HG03342 (cell line): ENCODE measurements at regions not wholly inside any gene's neighbourhood (a gene's known extent, or its start where the extent isn't known, plus 50 kb on each side); places are given as distances from the start of the nearest gene placed in this dataset.
"Not testable (repeated sequence)": the region's sequence is repeated elsewhere in the genome, so short reads cannot be mapped to it uniquely, and the experiment has no call there.

Source experiments
- ATAC-seq: cut with Tn5 transposase; IDR thresholded peaks from one replicate; pipeline ENCODE4 v1.9.1; 2021; ENCODE audit warnings: mild to moderate bottlenecking, moderate library complexity; ENCODE audit not compliant: unreplicated experiment

GRCh38 chr2:18268400-18268799, 292.1 kb downstream of the RDH14 start:
- ATAC-seq, result no peak

DNA sequence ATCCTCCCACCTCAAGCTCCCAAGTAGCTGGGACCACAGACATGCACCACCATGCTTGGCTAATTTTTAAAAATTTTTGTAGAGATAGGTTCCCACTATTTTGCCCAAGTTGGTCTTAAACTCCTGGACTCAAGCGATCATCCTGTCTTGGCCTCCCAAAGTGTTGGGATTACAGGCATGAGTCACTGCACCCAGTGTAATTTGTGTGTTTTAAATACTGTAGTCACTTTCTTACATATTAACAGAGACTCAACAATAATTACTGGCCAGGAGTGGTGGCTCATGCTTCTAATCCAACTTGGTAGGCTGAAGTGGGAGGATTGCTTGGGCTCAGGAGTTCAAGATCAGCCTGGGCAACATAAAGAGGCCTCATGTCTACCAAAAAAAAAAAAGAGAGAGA, 293.0 kb downstream of the RDH14 start:
- no peak for ATAC-seq

GRCh38 chr2:18266699-18267098, 293.8 kb downstream of the RDH14 start:
- ATAC-seq, result not testable (repeated sequence)

DNA sequence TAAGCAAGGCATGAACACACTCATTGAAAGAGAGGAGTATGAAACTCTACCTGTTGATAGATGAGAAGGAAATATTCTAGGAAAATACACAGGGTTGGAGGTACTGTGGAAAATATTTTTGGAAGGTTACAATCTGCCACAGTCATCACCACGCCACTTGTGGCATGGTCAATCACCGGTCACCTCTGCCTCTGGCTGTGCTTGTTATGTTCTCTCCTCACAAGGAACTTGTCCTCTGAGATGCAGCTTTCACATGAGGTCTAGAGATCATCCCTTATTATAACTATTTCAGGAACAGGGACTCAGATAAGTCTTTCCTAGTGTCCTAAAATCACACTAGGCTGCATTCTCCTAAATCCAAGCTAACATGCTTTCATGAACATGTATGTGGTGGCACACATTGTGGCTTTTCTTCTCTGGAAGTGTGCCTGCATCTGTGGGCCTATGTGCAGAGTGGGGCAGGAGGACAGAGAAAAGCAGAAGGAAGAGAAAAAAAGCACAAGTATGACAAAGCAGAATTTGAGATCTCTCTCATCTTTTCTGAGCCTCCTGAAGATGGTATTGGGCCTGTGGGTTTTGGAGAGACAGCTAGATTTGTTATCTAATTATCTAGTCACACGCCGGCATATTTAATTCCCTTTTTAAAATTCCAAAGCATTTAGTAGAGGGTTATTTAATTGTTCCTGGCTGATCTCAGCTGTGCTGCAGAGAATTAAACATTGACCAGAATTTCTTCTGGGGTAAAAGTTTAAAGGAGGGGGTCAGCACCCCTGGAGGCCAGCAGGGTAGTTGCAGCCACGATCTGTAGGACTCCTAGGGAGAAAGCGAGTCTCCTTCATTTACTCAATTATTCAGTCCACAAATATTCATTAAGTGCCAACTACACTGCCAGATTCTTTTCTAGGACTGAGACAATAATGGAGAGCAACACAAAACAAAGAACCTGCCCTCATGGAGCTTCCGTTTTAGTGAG, 294.6 kb downstream of the RDH14 start:
- peak; percentile 67 for ATAC-seq

GRCh38 chr2:18262601-18263000, 297.9 kb downstream of the RDH14 start:
- no peak for ATAC-seq

GRCh38 chr2:18253686-18254197, 306.7 kb downstream of the RDH14 start:
- ATAC-seq, result no peak

- ATAC-seq, result no peak
These were observed 309.0 kb downstream of the RDH14 start for GRCh38 chr2:18251486-18251885.

GRCh38 chr2:18247282-18248110, 313.0 kb downstream of the RDH14 start:
- ATAC-seq, result no peak

- no peak for ATAC-seq
These were observed 315.1 kb downstream of the RDH14 start for GRCh38 chr2:18245375-18245774.

GRCh38 chr2:18244845-18245244, 315.6 kb downstream of the RDH14 start:
- no peak for ATAC-seq

DNA sequence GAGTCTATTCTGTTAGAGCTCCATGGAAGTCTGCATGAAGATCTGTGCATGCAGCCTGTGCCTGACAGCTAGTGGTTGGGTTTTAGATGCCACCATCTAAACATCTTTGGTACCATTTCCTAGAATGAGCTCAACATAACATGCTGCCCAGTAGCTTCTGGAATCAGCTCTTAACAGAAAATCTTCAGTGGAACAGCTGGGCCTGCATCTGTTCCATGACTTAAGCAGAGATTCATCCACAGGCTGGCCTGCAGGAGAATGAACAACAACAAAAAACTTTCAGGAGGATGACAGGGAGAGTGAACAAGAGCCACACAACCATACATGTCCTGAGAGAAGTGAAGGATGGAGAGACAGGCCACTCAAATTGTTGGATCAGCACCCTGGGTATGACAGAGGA, 316.6 kb downstream of the RDH14 start:
- no peak for ATAC-seq

GRCh38 chr2:18242716-18243115, 317.7 kb downstream of the RDH14 start:
- no peak for ATAC-seq

- ATAC-seq, result no peak
These were observed 322.2 kb downstream of the RDH14 start for GRCh38 chr2:18238209-18238608.

GRCh38 chr2:18237298-18237697, 323.2 kb downstream of the RDH14 start:
- no peak for ATAC-seq

DNA sequence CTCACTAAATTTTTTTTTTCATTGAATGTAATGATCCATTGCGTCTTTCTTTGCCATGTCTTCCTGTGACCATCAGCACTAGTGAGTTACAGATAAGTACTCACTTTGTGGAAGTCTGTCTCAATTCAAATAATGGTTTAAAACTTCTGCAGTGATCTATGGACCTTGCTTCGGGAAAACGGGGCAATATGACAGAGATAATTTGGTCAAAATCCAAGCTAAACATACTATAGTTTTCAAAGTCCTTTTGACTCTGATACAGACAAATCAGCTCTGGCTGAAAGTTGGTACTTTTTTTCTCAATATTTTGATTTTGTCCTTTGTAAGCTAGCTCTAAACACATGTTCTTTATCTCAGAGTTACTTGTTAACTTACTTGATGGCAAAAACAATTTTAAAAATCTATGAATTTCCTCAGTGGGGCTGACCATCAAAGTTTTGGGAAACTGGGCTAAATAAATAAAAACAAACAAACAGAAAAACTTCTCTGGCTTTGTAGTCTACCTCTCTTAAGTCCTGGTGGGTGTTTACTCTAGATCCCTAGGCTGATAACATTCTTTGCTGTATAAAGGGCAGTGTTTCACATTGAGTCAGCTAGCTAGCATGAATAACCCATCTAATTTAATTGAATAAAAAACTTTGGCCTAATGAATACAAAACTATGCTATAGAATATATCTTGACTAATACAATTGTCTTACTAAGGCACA, 327.6 kb downstream of the RDH14 start:
- no peak for ATAC-seq

DNA sequence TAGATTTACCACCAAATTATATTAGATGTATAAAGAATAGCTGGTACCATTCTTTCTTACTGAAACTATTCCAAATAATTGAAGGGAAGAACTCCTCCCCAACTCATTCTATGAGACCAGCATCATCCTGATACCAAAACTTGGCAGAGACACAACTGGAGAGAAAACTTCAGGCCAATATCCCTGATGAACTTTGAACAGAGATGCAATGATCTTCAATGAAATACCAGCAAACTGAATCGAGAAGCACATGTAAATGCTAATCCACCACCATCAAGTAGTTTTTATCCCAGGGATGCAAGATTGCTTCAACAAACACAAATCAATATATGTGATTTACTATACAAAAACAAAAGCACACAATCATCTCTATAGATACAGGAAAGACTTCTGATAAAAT, 329.8 kb downstream of the RDH14 start:
- ATAC-seq, result no peak

- no peak for ATAC-seq
These were observed 340.8 kb downstream of the RDH14 start for GRCh38 chr2:18219676-18220075.

DNA sequence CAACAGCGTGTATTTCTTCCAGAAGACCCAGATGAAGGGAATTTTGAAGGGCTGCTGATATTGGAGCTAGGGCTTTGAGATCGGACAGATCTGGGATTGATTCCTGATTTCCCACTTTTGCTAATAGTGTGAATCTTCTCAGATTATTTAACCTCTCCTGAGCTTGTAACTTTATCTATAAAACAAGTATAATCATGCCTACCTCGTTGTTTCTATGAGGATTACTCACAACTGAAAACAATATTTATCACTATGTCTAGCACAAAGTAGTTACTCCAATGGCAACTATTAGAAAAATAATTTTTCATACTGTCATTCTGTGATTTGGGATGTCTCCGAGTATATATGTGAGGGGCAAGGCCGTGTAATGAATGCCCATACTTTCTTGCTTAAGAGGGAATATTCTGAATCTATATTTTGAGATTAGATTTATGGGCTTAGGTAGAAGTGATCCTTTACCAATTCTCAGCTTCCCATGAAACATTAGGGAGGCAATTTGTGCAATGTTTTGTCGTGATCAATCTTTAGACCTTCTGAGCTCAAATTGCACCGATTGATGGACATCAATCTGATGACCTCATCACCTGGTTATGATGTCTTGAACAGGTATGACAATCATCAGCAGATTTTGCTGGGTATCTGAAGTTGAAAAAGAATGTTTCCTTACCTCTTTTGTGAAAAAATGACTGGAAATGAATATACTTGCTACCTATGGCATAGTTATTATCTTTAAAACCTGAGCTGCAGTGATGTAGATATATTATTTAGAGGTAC, 339.9 kb downstream of the KCNS3 start:
- ATAC-seq, result no peak

DNA sequence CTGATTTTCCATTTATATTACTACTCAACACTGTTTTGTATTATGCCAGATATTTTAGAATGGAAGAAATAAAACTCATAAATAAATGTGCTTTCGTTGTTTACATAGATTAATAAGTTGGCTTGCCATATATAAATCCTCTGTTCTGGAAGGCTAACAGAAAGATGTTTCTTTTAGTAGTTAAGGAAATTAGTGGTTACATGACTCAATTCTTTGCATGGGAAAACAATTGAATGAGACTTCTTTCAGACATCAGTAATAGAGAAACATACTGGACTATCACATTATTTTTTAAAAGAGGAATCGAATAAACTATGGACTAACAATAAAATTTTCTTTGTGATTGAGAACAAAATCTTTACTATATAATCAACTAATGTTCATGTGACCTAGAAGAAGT, 336.5 kb downstream of the KCNS3 start:
- ATAC-seq, result no peak

GRCh38 chr2:18213986-18214385, 335.5 kb downstream of the KCNS3 start:
- ATAC-seq, result no peak
